NCI-H524 (cell line): ENCODE measurements at regions not wholly inside any gene's neighbourhood (a gene's known extent, or its start where the extent isn't known, plus 50 kb on each side); places are given as distances from the start of the nearest gene placed in this dataset.
A peak's percentile ranks its signal among the peaks of the same experiment; 100 is the strongest.

Source experiments
- DNase-seq, 2 experiments: peaks; one replicate each; lab custom pipeline; 2025; lab: John Stamatoyannopoulos, UW

DNA sequence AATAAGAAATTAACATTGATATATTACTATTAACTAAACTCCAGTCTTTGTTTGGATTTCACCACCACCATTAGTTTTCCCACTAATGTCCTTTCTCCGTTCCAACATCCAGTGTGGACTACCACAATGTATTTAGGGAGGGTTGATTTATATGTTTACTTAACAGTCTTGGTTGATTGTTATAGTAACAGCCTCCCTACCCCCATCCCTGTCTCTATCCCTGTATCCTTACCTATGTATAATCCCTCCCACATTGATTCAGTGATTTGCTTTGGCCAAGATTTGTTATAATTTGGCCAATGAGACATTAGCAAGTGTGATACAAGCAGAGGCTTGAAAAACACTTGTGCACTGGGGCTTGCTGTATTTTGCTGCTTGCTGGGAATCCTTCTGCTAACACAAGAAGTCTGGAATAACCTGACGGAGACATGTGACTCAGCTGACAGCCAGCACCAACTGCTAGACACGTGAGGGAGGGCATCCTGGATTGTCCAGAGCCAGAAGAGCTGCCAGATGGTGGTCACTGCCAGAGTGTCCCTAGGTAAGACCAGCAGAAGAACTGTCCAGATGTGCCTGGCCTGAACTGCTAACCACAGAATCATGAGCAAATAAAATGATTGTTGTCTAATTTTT is 51.2 kb upstream of the TCF7 start:
- DNase-seq = peak in 1 of 2 experiments; percentile 47

DNA sequence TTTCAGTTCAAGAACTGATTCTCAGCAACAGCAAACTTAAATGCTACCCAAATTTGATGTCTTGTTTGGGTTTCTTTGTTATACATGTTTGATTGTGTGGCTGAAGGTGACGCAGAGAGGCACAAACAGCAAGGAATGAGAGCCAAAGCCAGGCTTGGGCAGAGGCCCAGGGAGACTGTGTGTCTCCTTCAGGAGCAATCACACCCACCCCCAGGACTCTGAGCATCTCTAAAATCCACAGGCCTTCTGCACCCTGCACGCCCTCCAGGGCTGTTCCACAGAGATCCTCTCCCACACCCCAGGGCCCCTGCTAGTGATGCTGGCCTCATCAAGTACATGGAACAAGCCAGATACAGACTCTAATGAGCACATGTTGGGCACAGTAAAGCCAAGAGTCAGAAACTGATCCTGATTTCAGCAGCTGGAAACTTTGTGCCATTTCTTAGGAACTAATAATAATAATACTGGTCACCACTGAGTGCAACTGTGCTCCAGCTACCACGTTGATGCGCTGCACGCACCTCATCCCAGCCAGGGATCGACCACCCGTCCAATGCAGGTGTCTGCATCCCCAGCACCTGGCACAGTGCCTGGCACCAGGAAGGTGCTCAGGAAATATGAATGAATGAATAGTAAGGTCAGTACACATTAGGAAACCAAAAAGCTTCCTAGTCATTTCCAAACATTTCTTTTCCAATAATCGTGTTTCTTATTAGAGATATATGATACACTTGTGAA is 54.6 kb upstream of the TCF7 start:
- no peak for DNase-seq

DNA sequence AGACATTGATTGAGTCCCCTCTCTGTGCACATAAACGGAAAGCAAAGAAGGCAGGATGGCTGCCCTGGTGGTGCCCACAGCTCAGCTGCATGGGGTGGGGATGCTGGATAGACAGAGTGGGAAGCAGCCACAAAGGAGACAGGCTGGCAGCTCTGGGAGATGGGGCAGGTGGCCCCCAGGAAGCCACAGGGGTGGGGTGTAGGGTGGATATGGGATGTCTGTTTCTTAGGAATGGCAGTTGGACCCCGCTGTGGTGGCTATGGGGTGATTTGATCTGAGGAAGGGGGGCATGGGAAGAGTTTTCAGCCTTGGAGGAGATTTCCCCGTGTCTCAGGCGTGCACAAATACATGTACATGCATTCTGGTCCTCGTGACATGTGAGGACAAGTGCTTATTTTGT is 50.2 kb upstream of the VDAC1 start:
- DNase-seq = no peak
